ENCODE measurements at regions not wholly inside any gene's neighbourhood (a gene's known extent, or its start where the extent isn't known, plus 50 kb on each side); places are given as distances from the start of the nearest gene placed in this dataset.
A peak's percentile ranks its signal among the peaks of the same experiment; 100 is the strongest.
"Not testable (repeated sequence)": the region's sequence is repeated elsewhere in the genome, so short reads cannot be mapped to it uniquely, and the experiment has no call there.

- DNase-seq (ENCODE audit: low read depth): peak; percentile 33
These were observed 1609.3 kb downstream of the SPATA31A7 start for GRCh38 chr9:62798884-62799850.

GRCh38 chr9:62799851-62800371 lies 1610.1 kb downstream of the SPATA31A7 start:
- DNase-seq (ENCODE audit: low read depth): peak; percentile 32

- peak; percentile 49 for DNase-seq (ENCODE audit: low read depth)
These were observed 1610.9 kb downstream of the SPATA31A7 start for GRCh38 chr9:62800451-62801371.

GRCh38 chr9:62801372-62801811 lies 1611.6 kb downstream of the SPATA31A7 start:
- DNase-seq (ENCODE audit: low read depth): not testable (repeated sequence)

GRCh38 chr9:62801961-62802718 lies 1612.3 kb downstream of the SPATA31A7 start:
- DNase-seq (ENCODE audit: low read depth): peak; percentile 93

GRCh38 chr9:62802719-62803079 lies 1612.9 kb downstream of the SPATA31A7 start:
- DNase-seq (ENCODE audit: low read depth): not testable (repeated sequence)

GRCh38 chr9:62803099-62803498 lies 1613.3 kb downstream of the SPATA31A7 start:
- peak; percentile 22 for DNase-seq (ENCODE audit: low read depth)

- DNase-seq (ENCODE audit: low read depth): not testable (repeated sequence)
These were observed 1614.5 kb downstream of the SPATA31A7 start for GRCh38 chr9:62804314-62804713.

- not testable (repeated sequence) for DNase-seq (ENCODE audit: low read depth)
These were observed 1617.6 kb downstream of the SPATA31A7 start for GRCh38 chr9:62807424-62807823.

- DNase-seq (ENCODE audit: low read depth): not testable (repeated sequence)
These were observed 1618.2 kb downstream of the SPATA31A7 start for GRCh38 chr9:62808081-62808480.

GRCh38 chr9:62810318-62810717 lies 1620.5 kb downstream of the SPATA31A7 start:
- DNase-seq (ENCODE audit: low read depth): not testable (repeated sequence)

- DNase-seq (ENCODE audit: low read depth): not testable (repeated sequence)
These were observed 1621.0 kb downstream of the SPATA31A7 start for GRCh38 chr9:62810811-62811315.

GRCh38 chr9:62815436-62815835 lies 1625.6 kb downstream of the SPATA31A7 start:
- not testable (repeated sequence) for DNase-seq (ENCODE audit: low read depth)

GRCh38 chr9:62816331-62816730 lies 1626.5 kb downstream of the SPATA31A7 start:
- DNase-seq (ENCODE audit: low read depth): not testable (repeated sequence)

- DNase-seq (ENCODE audit: low read depth): not testable (repeated sequence)
These were observed 1627.4 kb downstream of the SPATA31A7 start for GRCh38 chr9:62817214-62817613.

GRCh38 chr9:62822185-62822584 lies 1632.3 kb downstream of the SPATA31A7 start:
- not testable (repeated sequence) for DNase-seq (ENCODE audit: low read depth)

GRCh38 chr9:62827957-62828907 lies 1638.4 kb downstream of the SPATA31A7 start:
- not testable (repeated sequence) for DNase-seq (ENCODE audit: low read depth)

- not testable (repeated sequence) for DNase-seq (ENCODE audit: low read depth)
These were observed 1641.1 kb downstream of the SPATA31A7 start for GRCh38 chr9:62830829-62831459.

All from ELR (cell line).